ENCODE measurements at regions not wholly inside any gene's neighbourhood (a gene's known extent, or its start where the extent isn't known, plus 50 kb on each side); places are given as distances from the start of the nearest gene placed in this dataset.
"Not testable (repeated sequence)": the region's sequence is repeated elsewhere in the genome, so short reads cannot be mapped to it uniquely, and the experiment has no call there.

DNA sequence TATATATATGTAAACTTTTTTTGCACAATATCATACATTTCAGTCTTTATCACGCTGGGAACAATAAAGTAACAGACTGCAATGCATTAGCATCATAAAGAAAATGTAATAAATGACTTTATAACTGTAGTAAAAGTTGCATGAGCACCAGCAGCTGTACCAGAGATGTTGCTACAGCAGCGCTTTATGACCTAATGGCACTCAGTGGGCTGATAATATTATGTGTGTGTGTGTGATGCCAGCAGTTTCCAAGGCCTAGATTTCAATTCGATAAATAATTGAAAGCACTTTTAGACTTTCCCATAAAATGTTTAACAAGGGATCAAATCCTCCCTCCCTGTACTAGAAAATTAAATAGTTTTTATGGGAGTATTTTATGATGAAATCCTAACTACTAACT lies 367.6 kb upstream of the AGA start:
- no peak overlapping the region for H3K4me3 ChIP-seq (ENCODE audit: low read depth, low read length, poor library complexity, severe bottlenecking)
- H3K27ac ChIP-seq (ENCODE audit: low read depth, low read length, poor library complexity, severe bottlenecking) = no peak overlapping the region
- H3K36me3 ChIP-seq (ENCODE audit: insufficient read depth, low read length, poor library complexity, severe bottlenecking) = no peaks in the 10 kb centered on the region
- BruUV-seq (replicated peaks) = no TSS peak
- no peak for DNase-seq (ENCODE audit: low spot score)
- CTCF ChIA-PET = no interaction called here
- no peak for TF ChIP-seq EZH2 (IDR thresholded peaks at IDR 0.05; ENCODE audit: borderline replicate concordance, low read depth, low read length, poor library complexity, severe bottlenecking)
- TF ChIP-seq, protein P1, sequence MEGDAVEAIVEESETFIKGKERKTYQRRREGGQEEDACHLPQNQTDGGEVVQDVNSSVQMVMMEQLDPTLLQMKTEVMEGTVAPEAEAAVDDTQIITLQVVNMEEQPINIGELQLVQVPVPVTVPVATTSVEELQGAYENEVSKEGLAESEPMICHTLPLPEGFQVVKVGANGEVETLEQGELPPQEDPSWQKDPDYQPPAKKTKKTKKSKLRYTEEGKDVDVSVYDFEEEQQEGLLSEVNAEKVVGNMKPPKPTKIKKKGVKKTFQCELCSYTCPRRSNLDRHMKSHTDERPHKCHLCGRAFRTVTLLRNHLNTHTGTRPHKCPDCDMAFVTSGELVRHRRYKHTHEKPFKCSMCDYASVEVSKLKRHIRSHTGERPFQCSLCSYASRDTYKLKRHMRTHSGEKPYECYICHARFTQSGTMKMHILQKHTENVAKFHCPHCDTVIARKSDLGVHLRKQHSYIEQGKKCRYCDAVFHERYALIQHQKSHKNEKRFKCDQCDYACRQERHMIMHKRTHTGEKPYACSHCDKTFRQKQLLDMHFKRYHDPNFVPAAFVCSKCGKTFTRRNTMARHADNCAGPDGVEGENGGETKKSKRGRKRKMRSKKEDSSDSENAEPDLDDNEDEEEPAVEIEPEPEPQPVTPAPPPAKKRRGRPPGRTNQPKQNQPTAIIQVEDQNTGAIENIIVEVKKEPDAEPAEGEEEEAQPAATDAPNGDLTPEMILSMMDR (conservative IDR thresholded peaks at IDR 0.05; ENCODE audit: low read depth, low read length) = no peak
- no peaks in the 10 kb centered on the region for H3K27me3 ChIP-seq (replicated peaks; ENCODE audit: insufficient read depth, low read depth, low read length, poor library complexity)
- H3K9me3 ChIP-seq (ENCODE audit: low read depth, low read length, poor library complexity, severe bottlenecking) = no peaks in the 10 kb centered on the region
- POLR2A ChIA-PET (ENCODE audit: low non-redundant PET) = no interaction called here
- intact Hi-C loops (cut with micrococcal nuclease; ENCODE audit: unreplicated experiment) = no loop called here
- H3K4me1 ChIP-seq (ENCODE audit: insufficient read depth, low read length, poor library complexity, severe bottlenecking) = no peaks in the 10 kb centered on the region

DNA sequence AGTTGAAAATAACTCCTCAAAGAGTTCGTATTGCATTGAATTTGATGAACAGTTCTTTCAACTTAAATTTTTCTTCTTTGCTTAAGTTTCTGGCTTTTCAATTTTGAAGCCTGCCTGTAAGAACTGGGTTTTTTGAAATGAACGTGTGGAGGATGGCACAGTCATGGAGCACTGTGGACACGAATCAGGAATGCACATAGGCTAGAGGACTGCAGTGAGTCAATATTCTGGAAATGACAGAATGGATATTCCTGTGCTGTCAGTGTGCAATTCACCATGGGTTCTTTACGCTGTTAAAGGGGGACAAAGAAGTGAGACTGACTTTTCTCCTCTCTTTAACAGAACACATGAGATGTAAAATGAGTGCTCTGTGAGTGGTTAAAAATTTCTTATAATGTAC lies 368.0 kb upstream of the AGA start:
- Histone ChIP-seq H3K27me3 (replicated peaks; ENCODE audit: insufficient read depth, low read depth, low read length, poor library complexity) (no peaks in the 10 kb centered on the region), H3K27ac (ENCODE audit: low read depth, low read length, poor library complexity, severe bottlenecking) (no peak overlapping the region), H3K4me1 (ENCODE audit: insufficient read depth, low read length, poor library complexity, severe bottlenecking) (no peaks in the 10 kb centered on the region), H3K9me3 (ENCODE audit: low read depth, low read length, poor library complexity, severe bottlenecking) (no peaks in the 10 kb centered on the region), H3K4me3 (ENCODE audit: low read depth, low read length, poor library complexity, severe bottlenecking) (no peak overlapping the region), H3K36me3 (ENCODE audit: insufficient read depth, low read length, poor library complexity, severe bottlenecking) (no peaks in the 10 kb centered on the region)
- ChIA-PET POLR2A (ENCODE audit: low non-redundant PET) (no interaction called here), CTCF (no interaction called here)
- BruUV-seq (replicated peaks) = no TSS peak
- no peak for TF ChIP-seq EZH2 (IDR thresholded peaks at IDR 0.05; ENCODE audit: borderline replicate concordance, low read depth, low read length, poor library complexity, severe bottlenecking)
- TF ChIP-seq, protein P1 (conservative IDR thresholded peaks at IDR 0.05; ENCODE audit: low read depth, low read length) = no peak
- intact Hi-C loops (cut with micrococcal nuclease; ENCODE audit: unreplicated experiment) = no loop called here
- no peak for DNase-seq (ENCODE audit: low spot score)

DNA sequence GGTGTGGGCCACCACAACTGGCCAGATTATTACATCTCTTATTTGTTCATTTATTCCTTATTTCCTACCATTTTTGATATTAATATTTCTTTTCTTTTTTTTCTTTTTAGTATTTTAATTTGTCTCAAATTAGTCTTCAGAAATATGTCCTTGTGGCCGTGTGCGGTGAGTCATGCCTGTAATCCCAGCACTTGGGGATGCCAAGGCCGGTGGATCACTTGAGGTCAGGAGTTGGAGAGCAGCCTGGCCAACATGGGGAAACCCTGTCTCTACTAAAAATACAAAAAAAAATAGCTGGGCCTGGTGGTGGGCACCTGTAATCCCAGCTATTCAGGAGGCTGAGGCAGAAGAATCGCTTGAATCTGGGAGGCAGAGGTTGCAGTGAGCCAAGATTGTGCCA lies 376.2 kb upstream of the AGA start:
- CTCF ChIA-PET; BruUV-seq (replicated peaks); H3K4me1 ChIP-seq (ENCODE audit: insufficient read depth, low read length, poor library complexity, severe bottlenecking); DNase-seq (ENCODE audit: low spot score); H3K27ac ChIP-seq (ENCODE audit: low read depth, low read length, poor library complexity, severe bottlenecking); intact Hi-C loops (cut with micrococcal nuclease; ENCODE audit: unreplicated experiment); H3K27me3 ChIP-seq (replicated peaks; ENCODE audit: insufficient read depth, low read depth, low read length, poor library complexity); POLR2A ChIA-PET (ENCODE audit: low non-redundant PET); H3K9me3 ChIP-seq (ENCODE audit: low read depth, low read length, poor library complexity, severe bottlenecking); H3K4me3 ChIP-seq (ENCODE audit: low read depth, low read length, poor library complexity, severe bottlenecking); H3K36me3 ChIP-seq (ENCODE audit: insufficient read depth, low read length, poor library complexity, severe bottlenecking): not testable (repeated sequence)

DNA sequence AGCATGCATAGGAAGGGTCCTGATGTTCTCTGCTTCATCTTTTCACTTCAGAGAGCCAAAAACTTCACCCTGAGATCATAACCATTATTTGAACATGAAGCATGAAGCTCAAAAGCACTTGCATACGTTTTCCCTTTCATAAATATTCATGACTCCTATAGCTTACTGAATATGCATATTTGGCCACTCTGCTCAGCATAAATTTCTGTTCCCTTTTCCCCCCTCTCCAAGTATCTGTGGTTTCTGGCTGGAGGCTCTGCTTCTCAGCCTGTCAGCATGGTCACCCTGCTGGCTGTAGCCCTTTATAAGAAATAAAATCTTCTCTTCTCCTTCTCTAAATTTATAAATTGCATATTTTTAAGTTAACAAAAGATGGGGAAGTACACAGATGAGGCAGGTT lies 384.7 kb upstream of the AGA start:
- TF ChIP-seq, protein P1 (conservative IDR thresholded peaks at IDR 0.05; ENCODE audit: low read depth, low read length) = no peak
- TF ChIP-seq EZH2 (IDR thresholded peaks at IDR 0.05; ENCODE audit: borderline replicate concordance, low read depth, low read length, poor library complexity, severe bottlenecking) = no peak
- ChIA-PET POLR2A (ENCODE audit: low non-redundant PET) (no interaction called here), CTCF (no interaction called here)
- Histone ChIP-seq H3K9me3 (ENCODE audit: low read depth, low read length, poor library complexity, severe bottlenecking) (no peaks in the 10 kb centered on the region), H3K4me3 (ENCODE audit: low read depth, low read length, poor library complexity, severe bottlenecking) (no peak overlapping the region), H3K27me3 (replicated peaks; ENCODE audit: insufficient read depth, low read depth, low read length, poor library complexity) (no peaks in the 10 kb centered on the region), H3K36me3 (ENCODE audit: insufficient read depth, low read length, poor library complexity, severe bottlenecking) (no peaks in the 10 kb centered on the region), H3K4me1 (ENCODE audit: insufficient read depth, low read length, poor library complexity, severe bottlenecking) (no peaks in the 10 kb centered on the region), H3K27ac (ENCODE audit: low read depth, low read length, poor library complexity, severe bottlenecking) (no peak overlapping the region)
- no peak for DNase-seq (ENCODE audit: low spot score)
- intact Hi-C loops (cut with micrococcal nuclease; ENCODE audit: unreplicated experiment) = no loop called here
- BruUV-seq (replicated peaks) = no TSS peak
